GM12878 (cell line): ENCODE measurements at regions not wholly inside any gene's neighbourhood (a gene's known extent, or its start where the extent isn't known, plus 50 kb on each side); places are given as distances from the start of the nearest gene placed in this dataset.

Source experiments
- ATAC-seq: fragments of 200-7000 bp; cut with Tn5 transposase; 3 replicates; pipeline ENCODE4 v1.9.1; 2020; ENCODE audit warnings: mild to moderate bottlenecking, moderate library complexity
- BruUV-seq: library from RNA; stranded (reverse); fragments of 400-500 nt; replicated peaks from 2 replicates; lab custom pipeline; 2021; lab: Mats Ljungman, UMichigan
- CTCF ChIA-PET: fragments of 300-600 bp; sonication (Branson Sonifier 250); formaldehyde crosslinking; extraction: SDS; loops from one replicate; lab custom pipeline; 2021; ENCODE audit warnings: inconsistent platforms; lab: Yijun Ruan, JAX
- POLR2A ChIA-PET: fragments of 350-600 bp; formaldehyde crosslinking; extraction: SDS; loops from one replicate; lab custom pipeline; 2021; ENCODE audit warnings: inconsistent platforms; lab: Charles Lee
- RAD21 ChIA-PET: fragments of 300-600 bp; sonication (Branson Sonifier 250); formaldehyde crosslinking; loops from one replicate; lab custom pipeline; 2023; ENCODE audit warnings: antibody characterized with exemption; ENCODE audit not compliant: unreplicated experiment; lab: Charles Lee
- SMC1A ChIA-PET: fragments of 300-600 bp; sonication (Branson Sonifier 250); formaldehyde crosslinking; loops from one replicate; lab custom pipeline; 2023; ENCODE audit not compliant: unreplicated experiment, uncharacterized antibody; lab: Charles Lee
- DNase-seq: peaks from one replicate; pipeline ENCODE4 v3.0.0-alpha.2; 2011; ENCODE audit warnings: low read depth, low spot score
- FAIRE-seq: peaks from 3 replicates; lab custom pipeline; 2011; peaks lifted over from hg19 to GRCh38; lab: Jason Lieb, UNC
- H2AFZ ChIP-seq: 2 replicates; pipeline ENCODE4 v1.6.0; 2011; ENCODE audit warnings: low read depth, low read length, control low read depth; ENCODE audit not compliant: control insufficient read depth
- H3K27ac ChIP-seq: 2 replicates; pipeline ENCODE4 v1.5.1; 2011; ENCODE audit warnings: control low read depth; ENCODE audit not compliant: control insufficient read depth, insufficient read depth
- H3K27me3 ChIP-seq, 2 experiments: replicated peaks in 1 of 2; 2 replicates each; pipeline versions ENCODE4 v1.6.0 to v1.6.1; 2011; ENCODE audit warnings: low read length in 1 of 2; ENCODE audit not compliant: control insufficient read depth in 2 of 2, insufficient read depth in 2 of 2
- H3K36me3 ChIP-seq, 2 experiments: 2 replicates each; pipeline ENCODE4 v1.5.1; 2011; ENCODE audit warnings: low read length in 1 of 2; ENCODE audit not compliant: control insufficient read depth in 2 of 2, insufficient read depth in 2 of 2
- H3K4me1 ChIP-seq: 2 replicates; pipeline ENCODE4 v1.6.1; 2011; ENCODE audit warnings: mild to moderate bottlenecking, low read length, moderate library complexity, mixed read lengths; ENCODE audit not compliant: control insufficient read depth, insufficient read depth
- H3K4me2 ChIP-seq: 2 replicates; pipeline ENCODE4 v1.6.0; 2011; ENCODE audit warnings: control low read depth; ENCODE audit not compliant: control insufficient read depth, insufficient read depth
- H3K4me3 ChIP-seq: fragments of 200-600 bp; sonication (generic); 2 replicates; pipeline ENCODE4 v1.5.1; 2016
- H3K79me2 ChIP-seq: 2 replicates; pipeline ENCODE4 v1.6.0; 2011; ENCODE audit warnings: low read length; ENCODE audit not compliant: control insufficient read depth, insufficient read depth
- H3K9ac ChIP-seq: 2 replicates; pipeline ENCODE4 v1.8.0; 2011; ENCODE audit warnings: low read length, control low read depth, mixed read lengths; ENCODE audit not compliant: control insufficient read depth, insufficient read depth
- H3K9me3 ChIP-seq: replicated peaks from 3 replicates; pipeline ENCODE4 v1.5.1; 2011; ENCODE audit warnings: mild to moderate bottlenecking, low read length; ENCODE audit not compliant: control insufficient read depth, insufficient read depth
- H4K20me1 ChIP-seq: 2 replicates; pipeline ENCODE4 v1.6.0; 2011; ENCODE audit not compliant: control insufficient read depth, insufficient read depth
- BMI1 ChIP-seq: fragments of 450-650 bp; IDR thresholded peaks from 2 replicates; pipeline ENCODE4 v1.6.1; 2016; ENCODE audit warnings: mild to moderate bottlenecking, moderate library complexity, borderline replicate concordance
- CBFB ChIP-seq: IDR thresholded peaks from 2 replicates; pipeline ENCODE4 v1.6.1; 2016; ENCODE audit warnings: antibody characterized with exemption, low read depth
- CBX5 ChIP-seq: sonication (generic); IDR thresholded peaks from 2 replicates; pipeline ENCODE4 v1.6.1; 2016; ENCODE audit warnings: low read depth, moderate library complexity, mild to moderate bottlenecking, inconsistent platforms
- ELK1 ChIP-seq: IDR thresholded peaks from 2 replicates; pipeline ENCODE4 v1.6.1; 2012; ENCODE audit warnings: low read depth, low read length, improper control_type of control experiment
- HCFC1 ChIP-seq: fragments of 150-350 bp; IDR thresholded peaks from 2 replicates; pipeline ENCODE4 v1.6.1; 2014; ENCODE audit warnings: low read length
- HSF1 ChIP-seq: fragments of 150-350 bp; IDR thresholded peaks from 2 replicates; pipeline ENCODE4 v1.6.1; 2014; ENCODE audit warnings: mild to moderate bottlenecking, low read depth, low read length
- IRF4 ChIP-seq: IDR thresholded peaks from 2 replicates; pipeline ENCODE4 v1.6.1; 2011; ENCODE audit warnings: low read depth, low read length
- MTA3 ChIP-seq: IDR thresholded peaks from 2 replicates; pipeline ENCODE4 v1.6.1; 2012; ENCODE audit warnings: low read length, inconsistent platforms, borderline replicate concordance
- MYB ChIP-seq: fragments of 150-350 bp; IDR thresholded peaks from 2 replicates; pipeline ENCODE4 v1.6.1; 2014; ENCODE audit warnings: mild to moderate bottlenecking, low read depth, low read length, borderline replicate concordance
- NFIC ChIP-seq: IDR thresholded peaks from 2 replicates; pipeline ENCODE4 v1.6.1; 2012; ENCODE audit warnings: low read depth, mild to moderate bottlenecking, inconsistent platforms, low read length, moderate library complexity
- RBBP5 ChIP-seq: fragments of 200-600 bp; sonication (generic); conservative IDR thresholded peaks from 2 replicates; pipeline ENCODE4 v1.6.1; 2016
- REST ChIP-seq: IDR thresholded peaks from 2 replicates; pipeline ENCODE4 v1.6.1; 2012; ENCODE audit warnings: mild to moderate bottlenecking, low read depth, low read length
- TAF1 ChIP-seq: IDR thresholded peaks from 2 replicates; pipeline ENCODE4 v1.6.1; 2011; ENCODE audit warnings: mild to moderate bottlenecking, low read depth, low read length, borderline replicate concordance
- TCF3 ChIP-seq: IDR thresholded peaks from 2 replicates; pipeline ENCODE4 v1.6.1; 2012; ENCODE audit warnings: low read depth, mild to moderate bottlenecking, low read length, borderline replicate concordance; ENCODE audit not compliant: insufficient read depth
- ZBTB4 ChIP-seq: fragments of 450-650 bp; formaldehyde crosslinking; IDR thresholded peaks from 2 replicates; pipeline ENCODE4 v1.4.0; 2022; ENCODE audit warnings: mild to moderate bottlenecking, moderate library complexity
- ZNF274 ChIP-seq: IDR thresholded peaks from one replicate; pipeline ENCODE4 v1.8.0; 2011; ENCODE audit not compliant: insufficient read length, insufficient read depth
- ZNF384 ChIP-seq: IDR thresholded peaks from 2 replicates; pipeline ENCODE4 v1.6.1; 2012; ENCODE audit warnings: low read depth, mild to moderate bottlenecking, low read length, improper control_type of control experiment, borderline replicate concordance
- ZNF622 ChIP-seq: fragments of 450-650 bp; IDR thresholded peaks from 2 replicates; pipeline ENCODE4 v1.6.1; 2017; ENCODE audit warnings: mild to moderate bottlenecking, inconsistent platforms
- WGBS: methylation state at CpG from one replicate; pipeline ENCODE4 v1.1.6; 2016; ENCODE audit warnings: low lambda C conversion rate; ENCODE audit not compliant: insufficient replicate concordance, insufficient coverage; ENCODE audit errors: missing lambda C conversion rate; 5-methylcytosine and 5-hydroxymethylcytosine counted together
- in situ Hi-C: fragments of 300-500 bp; cut with MboI; formaldehyde crosslinking; loops from 9 replicates; pipeline ENCODE4 v1.14.3; 2018; ENCODE audit warnings: mixed read lengths
- intact Hi-C: fragments of 100-400 bp; cut with micrococcal nuclease; formaldehyde crosslinking; loops from one replicate; pipeline ENCODE4 v1.14.2; 2022; ENCODE audit not compliant: unreplicated experiment

GRCh38 chr11:133705873-133706272, 139.4 kb downstream of the SPATA19 start:
- SMC1A ChIA-PET, result no interaction called here
- intact Hi-C loops, result no loop called here
- Histone ChIP-seq H3K4me2 (no peak overlapping the region), H3K36me3 (no peaks in the 10 kb centered on the region), H3K79me2 (no peaks in the 10 kb centered on the region), H3K27me3 (no peaks in the 10 kb centered on the region; a peak in 1 of 4 replicates), H3K9ac (no peak overlapping the region), H3K4me1 (no peaks in the 10 kb centered on the region), H4K20me1 (no peaks in the 10 kb centered on the region), H3K27ac (no peak overlapping the region), H3K4me3 (no peak overlapping the region), H3K9me3 (no peaks in the 10 kb centered on the region), H2AFZ (no peak overlapping the region)
- CTCF ChIA-PET, result no interaction called here
- RAD21 ChIA-PET, result no interaction called here
- in situ Hi-C loops, result no loop called here
- no TSS peak for BruUV-seq
- no peak for FAIRE-seq
- POLR2A ChIA-PET, result no interaction called here
- 61% methylated on average over 3 of the region's 3 CpGs for WGBS
- no peak for ATAC-seq
- no peak for DNase-seq
- TF ChIP-seq HSF1, result no peak
- TF ChIP-seq MYB, result no peak
- no peak for TF ChIP-seq TAF1
- no peak for TF ChIP-seq IRF4
- TF ChIP-seq CBFB, result no peak
- TF ChIP-seq MTA3, result no peak
- TF ChIP-seq ELK1, result no peak
- TF ChIP-seq HCFC1, result no peak
- TF ChIP-seq REST, result no peak
- no peak for TF ChIP-seq ZBTB4
- TF ChIP-seq ZNF274, result no peak
- no peak for TF ChIP-seq TCF3
- no peak for TF ChIP-seq NFIC
- TF ChIP-seq ZNF622, result no peak
- TF ChIP-seq CBX5, result no peak
- TF ChIP-seq BMI1, result no peak
- TF ChIP-seq ZNF384, result no peak
- TF ChIP-seq RBBP5, result no peak
